ENCODE measurements at regions not wholly inside any gene's neighbourhood (a gene's known extent, or its start where the extent isn't known, plus 50 kb on each side); places are given as distances from the start of the nearest gene placed in this dataset.

DNA sequence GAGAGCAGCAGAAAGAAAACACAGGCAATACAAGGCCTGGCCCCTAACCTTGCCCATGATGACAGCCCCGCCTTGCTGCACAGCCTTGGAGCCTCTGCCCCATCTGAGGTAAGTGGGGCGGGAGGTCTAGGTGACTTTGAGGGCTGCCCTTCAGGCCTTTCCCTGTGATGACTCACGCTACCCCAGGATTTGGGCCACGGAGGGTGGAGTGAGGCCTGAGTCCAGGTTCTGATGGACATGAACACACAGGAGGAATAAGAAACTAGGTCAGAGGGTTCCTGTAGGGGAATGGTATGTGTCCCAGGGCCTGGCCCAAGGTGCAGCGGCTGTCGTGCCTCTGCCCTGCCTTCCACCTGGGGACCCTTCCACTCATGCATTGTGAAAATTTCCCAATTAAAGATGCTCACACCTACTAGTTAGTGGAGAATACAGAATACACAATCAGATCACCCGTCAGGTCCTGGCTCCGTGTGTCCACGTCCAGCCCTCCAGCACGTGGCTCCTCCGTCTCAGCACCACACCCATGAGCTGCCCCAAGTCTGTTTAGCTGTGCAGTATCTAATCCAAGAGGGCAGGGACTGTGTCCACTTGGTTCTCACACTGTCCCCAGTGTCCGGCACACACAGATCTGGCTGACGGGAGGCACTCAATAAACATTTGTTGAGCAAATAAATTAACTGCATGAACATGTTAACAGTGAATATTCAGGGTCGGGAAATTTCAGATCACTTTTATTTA lies 111.0 kb downstream of the CHST1 start:
- FAIRE-seq: no peak

GRCh38 chr11:45553383-45553936 lies 112.0 kb downstream of the CHST1 start:
- no peak for FAIRE-seq

DNA sequence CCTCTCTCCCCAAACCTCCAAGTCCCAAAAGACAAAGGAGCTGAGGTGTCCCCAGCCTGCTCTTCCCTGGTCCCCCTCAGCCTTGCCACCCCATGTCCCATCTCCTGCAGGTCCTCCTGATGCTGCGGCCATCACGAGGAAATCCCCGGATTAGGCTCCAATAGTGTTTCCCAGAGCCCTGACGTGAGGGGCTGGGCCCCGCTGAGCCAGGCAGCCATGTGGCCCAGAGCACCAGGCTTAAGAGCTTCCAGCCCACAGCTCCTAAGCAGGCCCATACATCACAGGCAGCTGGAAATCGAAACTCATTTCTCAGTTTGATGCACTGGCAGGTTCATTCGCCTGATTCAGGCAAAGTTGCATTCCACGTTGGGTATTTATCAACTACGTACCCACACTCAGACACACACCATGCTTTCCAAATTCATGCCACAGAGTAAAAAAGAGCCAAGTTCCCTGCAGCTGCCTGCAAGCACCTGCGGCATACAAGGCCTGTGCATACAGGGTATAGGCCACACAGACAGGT lies 114.2 kb downstream of the CHST1 start:
- no peak for FAIRE-seq

DNA sequence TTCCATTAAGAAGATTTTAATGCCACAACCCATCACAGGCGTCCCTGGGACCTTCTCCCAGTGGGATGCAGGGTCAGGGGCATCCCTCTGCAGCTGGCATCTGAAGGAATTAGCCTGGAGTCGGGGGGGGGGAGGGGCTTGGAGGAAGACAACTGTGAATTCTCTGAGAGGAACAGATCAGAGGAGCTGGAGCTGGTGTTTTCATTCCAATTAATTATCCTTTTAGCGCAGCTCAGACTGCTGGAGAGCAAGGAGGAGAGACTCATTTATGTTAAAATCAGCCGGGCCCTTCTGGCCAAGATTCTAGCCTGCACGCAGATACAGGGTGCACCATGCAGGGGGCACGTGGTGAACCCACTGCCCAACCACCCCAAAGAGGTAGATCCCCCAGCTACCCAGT lies 116.2 kb downstream of the CHST1 start:
- FAIRE-seq: no peak

DNA sequence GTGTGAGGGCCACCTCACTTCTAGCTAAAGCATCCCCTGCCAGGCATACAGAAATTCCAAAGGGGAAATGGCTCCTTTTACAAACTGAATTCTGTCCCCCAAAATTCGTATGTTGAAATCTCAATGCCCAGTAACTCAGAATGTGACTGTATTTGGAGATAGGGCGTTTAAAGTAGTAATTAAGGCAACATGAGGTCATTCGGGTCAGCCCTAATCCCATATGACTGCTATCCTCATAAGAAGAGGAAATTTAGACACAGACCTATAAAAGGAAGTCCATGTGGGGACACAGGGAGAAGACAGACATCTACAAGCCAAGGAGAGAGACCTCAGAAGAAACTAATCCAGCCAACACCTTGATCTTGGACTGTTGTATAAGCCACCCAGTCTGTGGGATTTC lies 119.1 kb downstream of the CHST1 start:
- FAIRE-seq: no peak

GRCh38 chr11:45544826-45545225 lies 120.6 kb downstream of the CHST1 start:
- FAIRE-seq: no peak

- no peak for FAIRE-seq
Measured at GRCh38 chr11:45543808-45544422, 121.5 kb downstream of the CHST1 start.

DNA sequence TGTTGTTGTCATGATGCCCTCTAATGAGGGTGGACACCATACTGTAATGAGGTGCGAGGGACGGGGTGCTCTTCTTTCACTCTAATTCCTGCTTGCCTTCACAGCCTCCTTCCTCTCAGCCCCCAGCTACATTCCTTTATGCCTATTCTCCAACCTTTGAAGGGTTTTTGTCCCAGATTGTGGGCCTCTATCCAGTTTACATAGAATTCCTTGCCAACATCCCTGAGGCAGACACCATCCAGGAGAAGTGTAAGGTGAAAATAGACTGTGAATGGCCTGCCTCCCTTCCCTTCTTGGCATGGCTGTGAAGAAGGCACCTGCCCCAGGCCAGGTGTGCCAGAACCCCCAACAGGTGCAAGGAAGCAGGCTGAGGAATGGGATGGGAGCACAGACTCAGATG lies 122.3 kb downstream of the CHST1 start:
- no peak for FAIRE-seq

- no peak for FAIRE-seq
Measured at GRCh38 chr11:45541693-45542434, 123.6 kb downstream of the CHST1 start.

DNA sequence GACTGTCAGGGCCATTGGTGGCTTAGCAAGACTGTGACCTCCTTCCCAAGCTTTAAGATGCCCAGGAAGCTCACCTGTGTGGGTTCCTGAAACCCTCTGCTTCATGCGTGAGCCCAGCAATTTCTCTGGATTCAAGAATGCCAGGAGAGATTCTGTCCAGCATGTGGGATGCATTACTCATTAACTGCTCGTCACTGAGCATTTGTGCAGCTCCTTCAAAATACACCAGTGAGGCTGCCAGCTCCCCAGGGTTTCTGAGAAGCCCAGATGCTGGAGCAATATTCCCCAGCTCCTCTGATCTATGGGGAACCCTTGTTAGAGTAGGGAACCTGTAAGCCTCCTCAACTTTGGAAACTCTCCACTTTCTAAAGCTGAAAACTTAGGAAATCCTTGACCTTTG lies 126.5 kb downstream of the CHST1 start:
- no peak for FAIRE-seq

GRCh38 chr11:45538363-45538762 lies 127.1 kb downstream of the CHST1 start:
- FAIRE-seq: no peak

- no peak for FAIRE-seq
Measured at GRCh38 chr11:45537614-45538013, 127.8 kb downstream of the CHST1 start.

GRCh38 chr11:45535033-45535432 lies 130.4 kb downstream of the CHST1 start:
- FAIRE-seq: no peak

DNA sequence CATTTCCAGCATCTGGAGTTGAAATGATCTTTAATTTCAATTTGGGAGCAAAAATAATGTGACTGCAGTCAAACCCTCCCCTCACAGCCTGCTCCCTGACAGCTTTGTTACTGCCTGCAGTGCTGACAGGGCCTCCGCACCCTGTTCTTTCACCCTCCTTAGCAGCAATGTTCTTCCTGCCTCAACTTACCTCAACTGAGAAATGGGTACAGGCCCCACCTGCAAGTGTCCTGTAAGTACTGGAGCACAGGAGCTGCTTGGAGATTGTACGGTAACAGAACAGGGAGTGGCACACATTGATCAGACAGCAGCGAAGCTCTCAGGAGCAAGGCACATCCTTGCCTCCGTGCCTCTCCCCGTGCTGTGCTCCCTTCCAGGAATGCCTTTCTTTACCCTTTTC lies 131.3 kb downstream of the CHST1 start:
- FAIRE-seq: no peak

GRCh38 chr11:45532546-45532945 lies 132.9 kb downstream of the CHST1 start:
- FAIRE-seq: no peak

GRCh38 chr11:45530776-45531175 lies 134.6 kb downstream of the CHST1 start:
- no peak for FAIRE-seq

DNA sequence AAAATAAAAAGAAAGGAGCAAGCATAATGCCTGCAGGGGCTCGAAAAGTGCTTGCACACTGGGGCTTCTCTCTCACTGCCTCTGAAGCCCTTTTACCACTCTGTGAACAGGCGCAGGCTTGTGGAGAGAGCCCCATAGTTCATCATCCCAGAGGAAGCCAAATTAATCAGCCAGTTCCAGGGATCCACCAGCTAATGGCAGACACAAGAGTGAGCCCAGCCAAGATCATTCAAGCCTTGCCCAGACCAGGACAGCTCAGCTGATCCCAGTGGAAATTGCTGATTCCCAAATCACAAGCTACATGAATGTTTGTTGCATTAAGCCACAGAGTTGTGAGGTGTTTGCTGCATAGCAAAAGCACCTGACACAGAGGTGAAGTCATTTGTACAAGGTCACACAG lies 135.3 kb downstream of the CHST1 start:
- no peak for FAIRE-seq

DNA sequence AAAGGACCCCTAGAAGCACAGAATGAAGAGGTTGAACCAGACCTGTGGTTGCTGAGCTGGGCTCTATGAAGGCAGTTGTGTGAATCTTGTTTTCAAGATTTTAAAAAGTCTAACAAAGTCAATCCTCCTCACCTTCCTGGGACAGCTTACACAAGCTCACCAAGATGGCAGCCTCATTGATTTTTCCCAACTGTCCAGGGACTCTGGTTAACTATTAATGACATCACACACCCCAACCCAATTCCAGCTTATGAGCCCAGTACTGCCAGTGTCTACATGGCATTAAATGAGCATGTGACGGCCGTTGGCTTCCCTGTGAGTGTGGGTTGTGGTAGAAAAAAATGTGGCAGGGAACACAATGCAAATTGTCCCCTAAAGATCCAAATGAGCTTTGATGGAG lies 137.0 kb downstream of the CHST1 start:
- no peak for FAIRE-seq

GRCh38 chr11:45527898-45528297 lies 137.5 kb downstream of the CHST1 start:
- no peak for FAIRE-seq

- FAIRE-seq: no peak
Measured at GRCh38 chr11:45525393-45525792, 140.0 kb downstream of the CHST1 start.

DNA sequence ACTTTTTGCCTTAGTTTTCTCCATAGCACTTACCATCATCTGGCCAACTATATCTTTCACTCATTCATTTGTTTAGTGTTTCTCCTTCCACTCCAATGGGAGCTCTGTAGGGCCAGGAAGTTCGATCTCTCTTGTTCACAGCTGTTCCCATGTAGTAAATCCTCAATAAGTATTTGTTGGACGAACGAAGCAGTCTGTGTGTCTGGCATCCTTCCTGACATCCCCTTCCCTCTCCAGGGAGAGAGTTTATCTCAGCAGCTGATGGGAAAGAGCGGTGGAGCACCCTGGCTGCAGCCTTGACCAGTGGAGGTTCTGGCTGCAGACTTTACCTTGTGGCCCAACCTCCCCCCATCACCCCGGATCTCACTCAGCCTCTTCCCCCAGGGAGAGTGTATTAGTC lies 141.7 kb downstream of the CHST1 start:
- FAIRE-seq: no peak

DNA sequence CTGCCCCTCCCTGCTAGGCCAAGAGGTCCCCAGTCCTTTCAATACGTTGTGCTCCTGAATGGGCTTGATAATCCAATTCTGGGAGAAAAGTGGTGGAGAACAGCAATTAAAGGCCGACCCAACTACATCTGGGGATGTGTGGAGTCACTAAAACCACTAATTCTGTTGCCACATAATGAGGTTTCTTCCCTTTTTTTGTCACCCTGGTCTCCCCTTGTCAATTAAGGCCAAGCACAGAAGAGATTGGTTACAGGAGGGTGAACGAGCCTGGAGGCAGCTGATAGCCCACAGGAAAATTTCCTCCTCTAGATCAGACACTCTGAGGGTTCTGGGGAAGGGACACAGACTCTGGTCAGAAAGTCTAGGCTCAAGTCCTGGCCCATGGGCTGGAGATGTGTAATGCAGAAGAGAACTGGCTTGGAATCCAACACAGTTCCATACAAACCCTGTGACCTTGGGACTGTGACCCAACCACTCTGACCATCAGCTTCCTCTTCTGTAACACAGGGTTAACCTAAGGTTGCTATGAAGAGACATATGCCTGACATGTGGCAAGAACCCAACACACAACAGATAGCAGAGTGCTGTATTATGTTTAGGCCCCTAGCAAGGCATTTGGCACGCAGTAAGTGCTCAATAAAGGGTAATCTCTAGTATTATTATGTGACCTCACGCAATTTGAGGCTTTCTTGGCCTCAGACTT lies 146.4 kb downstream of the CHST1 start:
- FAIRE-seq: no peak

Measured in endometrium (tissue), 2 donors.